GM23338 (cell line): ENCODE measurements at regions not wholly inside any gene's neighbourhood (a gene's known extent, or its start where the extent isn't known, plus 50 kb on each side); places are given as distances from the start of the nearest gene placed in this dataset.

Source experiments
- ATAC-seq: fragments of 200-7000 bp; cut with Tn5 transposase; 3 replicates; pipeline ENCODE4 v1.9.1; 2020
- DNase-seq: peaks from one replicate; pipeline ENCODE4 v3.0.0-alpha.2; 2015; ENCODE audit warnings: low spot score
- H2AFZ ChIP-seq: fragments of 200-600 bp; sonication (generic); 2 replicates; pipeline ENCODE4 v1.8.0; 2016; ENCODE audit warnings: antibody characterized with exemption, mild to moderate bottlenecking, moderate library complexity
- H3F3A ChIP-seq: fragments of 200-600 bp; sonication (generic); replicated peaks from 2 replicates; pipeline ENCODE4 v1.8.0; 2017; ENCODE audit warnings: antibody characterized with exemption, mixed run types, low read depth
- H3K27ac ChIP-seq: fragments of 200-600 bp; sonication (generic); 2 replicates; pipeline ENCODE4 v1.6.1; 2016; ENCODE audit warnings: low read depth
- H3K27me3 ChIP-seq: fragments of 200-600 bp; sonication (generic); 2 replicates; pipeline ENCODE4 v1.8.0; 2016; ENCODE audit warnings: mild to moderate bottlenecking, mixed run types, moderate library complexity; ENCODE audit not compliant: insufficient read depth
- H3K36me3 ChIP-seq: fragments of 200-600 bp; sonication (generic); 2 replicates; pipeline ENCODE4 v1.8.0; 2016; ENCODE audit warnings: mild to moderate bottlenecking; ENCODE audit not compliant: insufficient read depth
- H3K4me1 ChIP-seq: fragments of 200-600 bp; sonication (generic); 2 replicates; pipeline ENCODE4 v1.8.0; 2016; ENCODE audit warnings: mild to moderate bottlenecking, moderate library complexity; ENCODE audit not compliant: insufficient read depth
- H3K4me2 ChIP-seq: fragments of 200-600 bp; sonication (generic); 2 replicates; pipeline ENCODE4 v1.7.1; 2017; ENCODE audit warnings: mixed run types
- H3K4me3 ChIP-seq: fragments of 200-600 bp; sonication (generic); 2 replicates; pipeline ENCODE4 v1.6.1; 2016; ENCODE audit warnings: mixed run types
- H3K79me2 ChIP-seq: fragments of 200-600 bp; sonication (generic); replicated peaks from 2 replicates; pipeline ENCODE4 v1.8.0; 2017; ENCODE audit warnings: mild to moderate bottlenecking; ENCODE audit not compliant: insufficient read depth
- H3K9me2 ChIP-seq: fragments of 200-600 bp; sonication (generic); 2 replicates; pipeline ENCODE4 v1.8.0; 2017; ENCODE audit not compliant: insufficient read depth
- H4K20me1 ChIP-seq: fragments of 200-600 bp; sonication (generic); replicated peaks from 2 replicates; pipeline ENCODE4 v1.8.0; 2017; ENCODE audit warnings: mild to moderate bottlenecking; ENCODE audit not compliant: insufficient read depth
- H3K27ac Mint-ChIP-seq: 2 replicates; pipeline ENCODE4 v1.8.0; 2020; ENCODE audit warnings: inconsistent platforms, mild to moderate bottlenecking, moderate library complexity, mixed read lengths
- H3K27me3 Mint-ChIP-seq: 3 replicates; pipeline ENCODE4 v1.8.0; 2022; ENCODE audit warnings: low read depth, mild to moderate bottlenecking, moderate library complexity, mixed read lengths, inconsistent platforms; ENCODE audit not compliant: insufficient read depth, poor library complexity
- H3K36me3 Mint-ChIP-seq: 3 replicates; pipeline ENCODE4 v1.8.0; 2021; ENCODE audit warnings: low read depth, mild to moderate bottlenecking, inconsistent platforms, moderate library complexity, mixed read lengths
- H3K4me1 Mint-ChIP-seq: 3 replicates; pipeline ENCODE4 v1.8.0; 2020; ENCODE audit warnings: mild to moderate bottlenecking, inconsistent platforms, mixed read lengths
- H3K4me3 Mint-ChIP-seq: 3 replicates; pipeline ENCODE4 v1.8.0; 2021; ENCODE audit warnings: moderate library complexity, mild to moderate bottlenecking, inconsistent platforms, mixed read lengths
- H3K9me3 Mint-ChIP-seq: 3 replicates; pipeline ENCODE4 v1.8.0; 2020; ENCODE audit warnings: moderate library complexity, mild to moderate bottlenecking, inconsistent platforms, mixed read lengths
- CREB1 ChIP-seq: fragments of 250-450 bp; sonication (Bioruptor Pico); IDR thresholded peaks from 2 replicates; pipeline ENCODE4 v1.5.0; 2020; ENCODE audit warnings: low read depth, mild to moderate bottlenecking, moderate library complexity
- EZH2 ChIP-seq: fragments of 200-600 bp; sonication (generic); IDR thresholded peaks from one replicate; pipeline ENCODE4 v1.8.0; 2017; ENCODE audit warnings: antibody characterized with exemption, mild to moderate bottlenecking, low read depth; ENCODE audit not compliant: unreplicated experiment
- EZH2phosphoT487 ChIP-seq: fragments of 200-600 bp; sonication (generic); IDR thresholded peaks from one replicate; pipeline ENCODE4 v1.8.1; 2018; ENCODE audit warnings: antibody characterized with exemption; ENCODE audit not compliant: unreplicated experiment
- JUNB ChIP-seq: IDR thresholded peaks from one replicate; pipeline ENCODE4 v1.6.1; 2016; ENCODE audit warnings: antibody characterized with exemption; ENCODE audit not compliant: unreplicated experiment
- NANOG ChIP-seq: IDR thresholded peaks from 2 replicates; pipeline ENCODE4 v1.6.1; 2016; ENCODE audit warnings: antibody characterized with exemption, borderline replicate concordance
- POLR2AphosphoS5 ChIP-seq: IDR thresholded peaks from 2 replicates; pipeline ENCODE4 v1.6.1; 2016; ENCODE audit warnings: antibody characterized with exemption, low read depth
- STAT1 ChIP-seq: IDR thresholded peaks from one replicate; pipeline ENCODE4 v1.6.1; 2016; ENCODE audit warnings: antibody characterized with exemption; ENCODE audit not compliant: unreplicated experiment
- ZNF114 ChIP-seq: fragments of 250-450 bp; sonication (Bioruptor Pico); IDR thresholded peaks from 2 replicates; pipeline ENCODE4 v1.5.0; 2020; ENCODE audit warnings: mild to moderate bottlenecking, moderate library complexity
- TF ChIP-seq, protein P1 (sequence below): IDR thresholded peaks from one replicate; pipeline ENCODE4 v1.6.1; 2018; ENCODE audit warnings: antibody characterized with exemption; ENCODE audit not compliant: unreplicated experiment
- TF ChIP-seq, protein P2 (sequence below): IDR thresholded peaks from 2 replicates; pipeline ENCODE4 v1.6.1; 2016; ENCODE audit warnings: antibody characterized with exemption
- TF ChIP-seq, protein P3 (sequence below), 2 experiments: fragments of 200-600 bp in 1 of 2; sonication (generic) in 1 of 2; conservative IDR thresholded peaks; 2 replicates each; pipeline versions ENCODE4 v1.5.1 to v1.6.1; 2016 to 2017; ENCODE audit warnings: antibody characterized with exemption in 2 of 2, low read depth in 2 of 2, mild to moderate bottlenecking in 2 of 2, moderate library complexity in 1 of 2

DNA sequence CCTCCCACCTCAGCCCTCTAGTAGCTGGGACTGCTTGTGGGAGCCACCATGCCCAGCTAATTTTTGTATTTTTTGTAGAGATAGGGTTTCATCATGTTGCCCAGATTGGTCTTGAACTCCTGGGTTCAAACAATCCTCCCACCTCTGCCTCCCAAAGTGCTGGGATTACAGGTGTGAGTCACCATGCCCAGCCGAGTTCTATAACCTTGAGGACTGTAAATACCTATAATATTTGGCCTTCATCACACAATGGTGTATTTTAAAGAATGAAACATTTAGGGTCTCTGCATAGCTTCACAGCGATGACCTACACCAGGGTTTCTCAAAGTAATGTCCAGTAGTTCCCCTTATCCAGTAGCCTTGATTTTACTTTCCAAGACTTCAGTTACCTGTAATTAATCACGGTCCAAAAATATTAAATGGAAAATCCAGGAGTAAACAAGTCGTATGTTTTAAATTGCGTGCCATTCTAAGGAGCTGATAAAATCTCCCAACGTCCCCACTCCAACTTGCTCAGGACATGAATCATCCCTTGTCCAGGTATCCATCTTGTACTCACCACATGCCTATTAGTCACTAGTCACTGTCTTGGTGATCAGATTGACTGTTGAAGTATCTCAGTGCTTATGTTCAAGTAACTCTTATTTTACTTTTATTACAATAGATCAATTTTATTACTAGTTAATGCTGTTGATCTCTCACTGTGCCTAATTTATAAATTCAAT, 368.2 kb downstream of the BTG1 start:
- Mint-ChIP-seq H3K27ac (no peak overlapping the region), H3K4me3 (no peak overlapping the region), H3K4me1 (peaks cover 9% of the 10 kb centered on the region; the same call in 1 of the 3 replicates), H3K9me3 (no peaks in the 10 kb centered on the region), H3K36me3 (no peaks in the 10 kb centered on the region), H3K27me3 (peaks cover 2% of the 10 kb centered on the region)
- Histone ChIP-seq H3K27ac (no peak overlapping the region), H2AFZ (no peak overlapping the region), H3K4me1 (no peaks in the 10 kb centered on the region), H3K4me2 (no peak overlapping the region), H3K36me3 (no peaks in the 10 kb centered on the region), H3K4me3 (no peak overlapping the region), H3K27me3 (no peaks in the 10 kb centered on the region), H3F3A (no peaks in the 10 kb centered on the region), H3K9me2 (no peaks in the 10 kb centered on the region), H3K79me2 (no peaks in the 10 kb centered on the region), H4K20me1 (no peaks in the 10 kb centered on the region)
- TF ChIP-seq, protein P1, sequence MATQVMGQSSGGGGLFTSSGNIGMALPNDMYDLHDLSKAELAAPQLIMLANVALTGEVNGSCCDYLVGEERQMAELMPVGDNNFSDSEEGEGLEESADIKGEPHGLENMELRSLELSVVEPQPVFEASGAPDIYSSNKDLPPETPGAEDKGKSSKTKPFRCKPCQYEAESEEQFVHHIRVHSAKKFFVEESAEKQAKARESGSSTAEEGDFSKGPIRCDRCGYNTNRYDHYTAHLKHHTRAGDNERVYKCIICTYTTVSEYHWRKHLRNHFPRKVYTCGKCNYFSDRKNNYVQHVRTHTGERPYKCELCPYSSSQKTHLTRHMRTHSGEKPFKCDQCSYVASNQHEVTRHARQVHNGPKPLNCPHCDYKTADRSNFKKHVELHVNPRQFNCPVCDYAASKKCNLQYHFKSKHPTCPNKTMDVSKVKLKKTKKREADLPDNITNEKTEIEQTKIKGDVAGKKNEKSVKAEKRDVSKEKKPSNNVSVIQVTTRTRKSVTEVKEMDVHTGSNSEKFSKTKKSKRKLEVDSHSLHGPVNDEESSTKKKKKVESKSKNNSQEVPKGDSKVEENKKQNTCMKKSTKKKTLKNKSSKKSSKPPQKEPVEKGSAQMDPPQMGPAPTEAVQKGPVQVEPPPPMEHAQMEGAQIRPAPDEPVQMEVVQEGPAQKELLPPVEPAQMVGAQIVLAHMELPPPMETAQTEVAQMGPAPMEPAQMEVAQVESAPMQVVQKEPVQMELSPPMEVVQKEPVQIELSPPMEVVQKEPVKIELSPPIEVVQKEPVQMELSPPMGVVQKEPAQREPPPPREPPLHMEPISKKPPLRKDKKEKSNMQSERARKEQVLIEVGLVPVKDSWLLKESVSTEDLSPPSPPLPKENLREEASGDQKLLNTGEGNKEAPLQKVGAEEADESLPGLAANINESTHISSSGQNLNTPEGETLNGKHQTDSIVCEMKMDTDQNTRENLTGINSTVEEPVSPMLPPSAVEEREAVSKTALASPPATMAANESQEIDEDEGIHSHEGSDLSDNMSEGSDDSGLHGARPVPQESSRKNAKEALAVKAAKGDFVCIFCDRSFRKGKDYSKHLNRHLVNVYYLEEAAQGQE = no peak
- TF ChIP-seq, protein P2, sequence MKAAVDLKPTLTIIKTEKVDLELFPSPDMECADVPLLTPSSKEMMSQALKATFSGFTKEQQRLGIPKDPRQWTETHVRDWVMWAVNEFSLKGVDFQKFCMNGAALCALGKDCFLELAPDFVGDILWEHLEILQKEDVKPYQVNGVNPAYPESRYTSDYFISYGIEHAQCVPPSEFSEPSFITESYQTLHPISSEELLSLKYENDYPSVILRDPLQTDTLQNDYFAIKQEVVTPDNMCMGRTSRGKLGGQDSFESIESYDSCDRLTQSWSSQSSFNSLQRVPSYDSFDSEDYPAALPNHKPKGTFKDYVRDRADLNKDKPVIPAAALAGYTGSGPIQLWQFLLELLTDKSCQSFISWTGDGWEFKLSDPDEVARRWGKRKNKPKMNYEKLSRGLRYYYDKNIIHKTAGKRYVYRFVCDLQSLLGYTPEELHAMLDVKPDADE = no peak
- TF ChIP-seq, protein P3, sequence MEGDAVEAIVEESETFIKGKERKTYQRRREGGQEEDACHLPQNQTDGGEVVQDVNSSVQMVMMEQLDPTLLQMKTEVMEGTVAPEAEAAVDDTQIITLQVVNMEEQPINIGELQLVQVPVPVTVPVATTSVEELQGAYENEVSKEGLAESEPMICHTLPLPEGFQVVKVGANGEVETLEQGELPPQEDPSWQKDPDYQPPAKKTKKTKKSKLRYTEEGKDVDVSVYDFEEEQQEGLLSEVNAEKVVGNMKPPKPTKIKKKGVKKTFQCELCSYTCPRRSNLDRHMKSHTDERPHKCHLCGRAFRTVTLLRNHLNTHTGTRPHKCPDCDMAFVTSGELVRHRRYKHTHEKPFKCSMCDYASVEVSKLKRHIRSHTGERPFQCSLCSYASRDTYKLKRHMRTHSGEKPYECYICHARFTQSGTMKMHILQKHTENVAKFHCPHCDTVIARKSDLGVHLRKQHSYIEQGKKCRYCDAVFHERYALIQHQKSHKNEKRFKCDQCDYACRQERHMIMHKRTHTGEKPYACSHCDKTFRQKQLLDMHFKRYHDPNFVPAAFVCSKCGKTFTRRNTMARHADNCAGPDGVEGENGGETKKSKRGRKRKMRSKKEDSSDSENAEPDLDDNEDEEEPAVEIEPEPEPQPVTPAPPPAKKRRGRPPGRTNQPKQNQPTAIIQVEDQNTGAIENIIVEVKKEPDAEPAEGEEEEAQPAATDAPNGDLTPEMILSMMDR (conservative IDR thresholded peaks at IDR 0.05; ENCODE audit: low read depth in 2 of 2) = no peak
- TF ChIP-seq EZH2phosphoT487 (no peak), CREB1 (CRISPR knock-in tag) (no peak), STAT1 (no peak), EZH2 (no peak)
- ATAC-seq = no peak
- DNase-seq = no peak

DNA sequence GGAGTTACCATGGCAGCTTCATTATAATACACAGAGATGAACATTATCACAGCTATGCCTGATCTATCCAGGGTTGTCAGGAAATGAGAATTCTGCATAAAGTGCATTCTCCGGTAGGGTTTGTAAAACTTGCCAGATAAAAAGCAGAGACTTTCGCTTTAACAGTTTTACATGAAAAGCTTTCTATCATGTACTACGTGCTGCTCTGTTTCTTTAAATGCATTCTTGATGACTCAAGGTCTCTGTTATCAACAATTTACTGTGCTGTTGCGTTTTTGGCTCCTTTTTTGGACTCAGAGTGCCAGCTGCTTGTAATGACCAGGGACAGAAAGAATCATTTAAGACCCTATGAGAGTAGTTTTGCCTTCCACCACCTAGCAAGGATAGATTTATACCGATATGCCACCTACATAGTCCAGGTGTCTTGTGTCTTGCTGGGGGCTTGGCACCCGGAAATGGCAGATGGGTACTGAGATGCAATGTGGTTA, 371.2 kb downstream of the BTG1 start:
- H2AFZ ChIP-seq = no peak overlapping the region
- H3F3A ChIP-seq = no peaks in the 10 kb centered on the region
- DNase-seq (no peak), ATAC-seq (no peak)
- H4K20me1 ChIP-seq = no peaks in the 10 kb centered on the region
- no peak overlapping the region for H3K27ac ChIP-seq
- no peaks in the 10 kb centered on the region for H3K36me3 Mint-ChIP-seq
- no peaks in the 10 kb centered on the region for H3K79me2 ChIP-seq
- H3K4me3 Mint-ChIP-seq = no peak overlapping the region
- no peaks in the 10 kb centered on the region for H3K27me3 ChIP-seq
- no peaks in the 10 kb centered on the region for H3K4me1 ChIP-seq
- no peak overlapping the region for H3K27ac Mint-ChIP-seq
- no peak overlapping the region for H3K4me2 ChIP-seq
- H3K9me3 Mint-ChIP-seq = no peaks in the 10 kb centered on the region
- peaks cover 5% of the 10 kb centered on the region; the same call in 1 of the 3 replicates for H3K4me1 Mint-ChIP-seq
- no peak overlapping the region for H3K4me3 ChIP-seq
- no peaks in the 10 kb centered on the region for H3K36me3 ChIP-seq
- H3K27me3 Mint-ChIP-seq = peaks cover 2% of the 10 kb centered on the region
- no peaks in the 10 kb centered on the region; the same call in 1 of the 2 replicates for H3K9me2 ChIP-seq
- no peak for TF ChIP-seq JUNB
- no peak for TF ChIP-seq ZNF114 (CRISPR knock-in tag)
- TF ChIP-seq EZH2phosphoT487 = no peak
- no peak for TF ChIP-seq NANOG
- no peak for TF ChIP-seq POLR2AphosphoS5
